Prostate gland (tissue), 2 donors: ENCODE measurements at regions not wholly inside any gene's neighbourhood (a gene's known extent, or its start where the extent isn't known, plus 50 kb on each side); places are given as distances from the start of the nearest gene placed in this dataset.

ENCODE experiments used
- CTCF ChIP-seq, 4 experiments: fragments of 200-600 bp in 2 of 4; fragments of 450-650 bp in 2 of 4; sonication (generic) in 2 of 4; IDR thresholded peaks; 1 replicate in 3 of 4; 2 replicates in 1 of 4; pipeline ENCODE4 v1.5.1; 2016 to 2019; ENCODE audit warnings: antibody characterized with exemption in 4 of 4, mild to moderate bottlenecking in 2 of 4, moderate library complexity in 2 of 4
- POLR2A ChIP-seq: fragments of 450-650 bp; IDR thresholded peaks from one replicate; pipeline ENCODE4 v1.6.1; 2016; ENCODE audit warnings: antibody characterized with exemption, mild to moderate bottlenecking

GRCh38 chr15:94064676-94065313 is 166.6 kb upstream of the MCTP2 start:
- no peak for TF ChIP-seq POLR2A
- TF ChIP-seq CTCF (IDR thresholded peaks at IDR 0.05): no peak
